ENCODE measurements at regions not wholly inside any gene's neighbourhood (a gene's known extent, or its start where the extent isn't known, plus 50 kb on each side); places are given as distances from the start of the nearest gene placed in this dataset.

DNA sequence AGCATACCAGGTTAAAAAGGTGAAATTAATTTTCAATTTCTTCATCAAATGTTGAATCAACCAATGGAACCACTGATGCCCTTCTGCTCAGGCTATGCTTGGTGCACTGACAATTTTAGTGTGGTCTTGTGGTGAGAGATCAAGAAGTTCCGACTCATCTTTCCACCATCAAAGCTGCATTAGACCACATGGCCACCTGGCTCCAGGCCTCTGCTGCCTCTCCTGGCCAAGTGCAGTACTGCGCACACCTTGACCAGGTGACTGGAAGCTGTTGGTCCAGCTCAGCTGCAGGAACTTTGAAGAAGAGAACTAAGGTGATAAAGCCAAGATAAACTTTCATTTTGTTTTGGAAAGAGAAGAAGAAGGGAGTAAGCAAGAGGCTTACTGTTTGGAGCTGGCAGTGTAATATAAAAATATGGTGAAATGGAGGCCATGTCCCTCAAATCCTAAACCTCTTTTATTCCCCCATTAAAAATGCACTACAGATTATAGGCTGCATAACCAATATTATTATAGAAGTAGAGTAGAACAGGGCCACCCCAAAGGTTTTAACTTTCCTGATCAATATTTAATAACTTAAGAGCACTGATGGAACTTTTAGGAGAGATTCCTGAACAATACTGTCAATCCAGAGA lies 315.5 kb upstream of the C9orf72 start:
- no peak for DNase-seq (ENCODE audit: low read depth)

DNA sequence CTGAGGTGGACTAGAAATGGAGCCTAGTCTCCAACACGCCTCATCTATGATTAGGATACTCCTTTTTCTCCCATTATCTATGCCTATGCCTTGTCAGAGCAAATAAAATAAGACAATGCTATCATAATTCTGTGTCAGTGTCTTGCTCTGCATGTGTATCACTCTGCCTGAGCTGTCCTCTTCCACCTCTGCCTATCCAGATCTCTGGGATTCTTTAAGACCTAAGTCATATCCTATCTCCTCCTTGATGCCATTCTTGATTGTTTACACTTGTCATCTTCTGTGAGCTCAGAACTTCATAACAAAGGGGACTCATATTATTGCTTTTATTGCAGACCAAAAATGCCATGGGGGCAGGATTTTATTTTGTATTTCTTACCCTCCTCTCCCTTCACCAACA lies 351.2 kb upstream of the C9orf72 start:
- DNase-seq (ENCODE audit: low read depth): peak; percentile 1

DNA sequence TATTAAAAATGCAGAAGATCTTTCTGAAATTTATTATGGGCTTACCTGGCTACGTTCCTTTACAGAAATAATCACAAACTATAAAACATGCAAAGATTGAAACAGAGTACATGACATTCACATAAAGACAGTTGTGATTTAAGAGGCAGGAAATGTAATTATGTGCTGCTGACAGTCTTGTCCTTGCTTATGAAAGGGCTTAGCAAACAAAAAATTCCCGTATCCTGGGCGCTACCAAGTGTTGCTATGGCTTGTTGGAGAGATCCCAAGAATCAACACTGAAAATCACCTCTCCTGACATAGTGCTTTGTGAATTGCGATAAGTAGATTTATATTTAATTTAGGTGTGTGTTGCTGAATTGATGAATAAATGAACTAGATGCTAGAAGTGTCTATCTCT lies 352.5 kb upstream of the C9orf72 start:
- DNase-seq (ENCODE audit: low read depth): no peak

DNA sequence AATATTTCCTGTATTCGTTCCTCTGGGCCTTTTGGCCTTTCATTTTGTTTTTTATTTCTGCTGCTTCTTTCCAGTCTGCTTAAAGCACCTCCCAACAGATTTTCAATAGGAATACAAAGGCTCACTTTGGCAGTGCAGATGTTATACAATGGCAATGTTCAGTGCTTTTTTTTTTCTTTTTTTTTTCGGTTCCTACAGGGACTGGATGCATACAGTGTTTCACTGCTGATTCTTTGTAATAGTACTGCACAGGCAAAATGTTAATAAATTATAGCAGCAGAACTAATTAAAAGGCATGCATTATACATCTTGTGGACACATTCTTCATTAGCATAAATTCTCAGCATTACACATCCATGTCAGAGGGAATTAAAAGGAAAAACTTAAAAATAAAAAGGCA lies 356.6 kb upstream of the C9orf72 start:
- DNase-seq (ENCODE audit: low read depth): no peak

DNA sequence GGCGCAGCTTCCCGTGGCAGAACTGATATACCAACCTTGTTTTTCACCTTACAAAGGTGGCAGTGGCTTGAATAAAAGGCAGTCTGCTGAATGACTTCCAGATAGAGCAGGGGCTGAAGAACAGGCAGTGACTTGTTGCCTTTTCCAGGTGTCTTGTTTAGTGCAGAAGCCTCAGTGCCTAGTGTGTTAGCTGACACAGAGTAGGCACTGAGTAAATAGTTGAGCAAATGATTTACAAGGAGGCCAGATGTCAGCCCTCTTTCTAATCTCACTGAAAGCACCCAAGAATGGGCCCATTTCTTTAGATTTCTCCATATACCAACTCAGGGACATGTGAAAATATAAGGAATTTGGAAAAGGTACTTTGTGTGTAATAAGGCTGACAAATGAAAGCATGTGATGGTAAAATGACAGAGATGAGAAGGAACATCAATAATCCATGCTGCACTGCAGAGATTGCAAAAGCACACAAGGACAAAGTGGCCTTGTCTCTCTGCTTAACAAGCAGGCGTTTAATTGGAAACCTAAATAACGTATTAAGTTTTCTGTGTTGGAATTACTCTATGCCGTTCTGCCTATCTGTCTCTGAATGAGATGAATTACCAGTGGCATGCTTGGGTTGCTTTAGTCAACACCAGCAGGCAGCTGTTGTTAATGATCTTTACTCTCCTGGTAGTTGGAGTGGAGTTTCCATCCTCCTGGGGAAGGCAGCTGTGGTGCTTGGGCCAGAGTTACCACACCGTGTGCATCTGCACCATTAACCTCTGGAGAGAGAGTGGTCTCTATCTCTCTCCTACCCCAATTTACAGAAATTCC lies 360.1 kb upstream of the C9orf72 start:
- DNase-seq (ENCODE audit: low read depth): no peak

DNA sequence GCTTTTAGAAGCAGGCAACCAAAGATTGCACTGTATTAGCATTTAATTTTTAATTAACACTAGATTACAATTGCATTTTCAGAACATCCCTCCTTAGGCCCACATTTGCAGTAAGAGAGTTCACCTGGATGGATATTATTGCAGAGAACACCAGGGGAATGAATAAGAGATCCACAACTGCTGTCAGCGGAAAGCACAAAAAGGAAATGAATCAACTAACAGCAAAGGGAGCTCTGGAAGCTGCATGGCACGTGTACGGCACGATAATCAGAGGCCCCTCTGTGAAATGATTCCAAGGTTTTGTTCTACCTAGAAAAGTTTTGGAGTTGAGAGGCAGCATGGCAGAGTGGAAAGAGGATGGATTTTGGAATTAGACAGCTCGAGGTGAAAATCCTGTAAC lies 361.2 kb upstream of the C9orf72 start:
- no peak for DNase-seq (ENCODE audit: low read depth)

DNA sequence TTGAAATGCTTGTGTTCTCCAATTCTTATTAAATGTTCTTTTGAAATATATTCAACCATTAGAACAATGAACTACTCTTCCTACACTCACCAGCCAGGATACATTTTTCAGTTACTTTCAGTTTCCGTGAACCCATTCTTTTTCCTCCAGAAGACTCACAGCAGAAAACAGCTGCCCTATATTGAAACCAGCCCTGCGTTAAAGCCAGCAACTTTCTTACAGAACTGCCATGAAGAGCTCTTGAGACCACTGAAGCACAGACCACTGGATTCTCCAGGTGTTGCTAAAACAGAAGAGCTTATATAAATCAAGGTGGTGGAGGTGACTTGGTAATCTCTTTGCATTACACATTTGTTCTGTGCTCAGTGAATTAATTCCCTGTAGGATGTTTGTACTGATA lies 365.9 kb upstream of the C9orf72 start:
- no peak for DNase-seq (ENCODE audit: low read depth)

DNA sequence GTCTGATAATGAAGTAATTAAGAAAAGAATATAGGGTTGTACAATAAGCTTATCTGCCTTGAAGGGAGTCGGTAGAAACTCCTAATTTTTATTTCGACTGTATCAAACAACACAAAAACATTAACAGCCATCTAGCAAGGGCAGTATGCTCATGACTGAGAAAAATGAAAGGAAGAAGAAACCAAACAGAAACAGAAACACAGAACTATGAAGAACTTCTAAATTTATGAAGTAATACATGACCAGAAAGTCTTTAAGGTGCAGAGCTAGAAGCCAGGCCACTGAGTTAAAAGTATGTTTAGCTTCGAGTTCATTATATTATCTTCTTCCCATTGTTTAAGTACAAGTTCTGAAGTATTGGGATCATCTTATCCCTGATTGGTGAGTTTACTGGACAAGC lies 367.3 kb upstream of the C9orf72 start:
- DNase-seq (ENCODE audit: low read depth): no peak

DNA sequence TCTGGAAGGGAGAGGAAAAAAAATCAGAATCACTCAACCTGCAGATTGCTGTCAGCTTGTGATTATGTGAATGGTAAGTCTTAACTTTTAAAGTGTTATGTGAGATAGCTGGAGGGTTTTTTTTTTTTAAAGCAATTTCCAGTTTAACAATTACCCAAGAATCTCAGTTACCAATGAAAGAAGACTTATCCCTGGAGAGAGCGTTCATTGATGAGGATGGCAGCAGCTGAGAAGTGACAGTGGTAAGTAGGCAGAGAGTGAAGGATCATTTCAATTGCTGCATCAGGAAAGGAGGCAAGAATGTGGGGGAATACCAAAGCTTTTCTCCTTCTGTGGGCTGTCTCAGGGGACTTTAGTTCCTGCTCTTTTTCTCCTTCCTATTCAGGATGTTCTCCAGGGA lies 370.2 kb upstream of the C9orf72 start:
- DNase-seq (ENCODE audit: low read depth): no peak

DNA sequence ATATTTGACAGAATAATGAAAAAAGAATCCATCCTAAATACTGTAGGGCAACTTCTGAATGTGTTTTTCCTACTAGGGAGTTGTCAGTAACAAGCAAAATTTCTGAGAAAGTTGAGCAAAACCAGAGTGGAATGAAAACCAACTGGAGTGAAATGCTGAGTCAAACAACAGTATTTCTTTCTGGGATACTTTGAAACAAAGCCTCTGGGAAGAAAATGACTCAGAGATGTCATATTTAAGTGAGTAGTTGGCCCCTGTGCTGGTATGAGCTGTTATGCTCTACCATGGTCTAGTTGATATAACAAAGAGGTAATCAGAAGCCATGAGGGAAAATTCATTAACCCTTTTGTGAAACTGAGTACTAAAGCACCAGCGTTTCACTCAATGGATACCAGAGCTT lies 372.1 kb upstream of the C9orf72 start:
- DNase-seq (ENCODE audit: low read depth): peak; percentile 14

DNA sequence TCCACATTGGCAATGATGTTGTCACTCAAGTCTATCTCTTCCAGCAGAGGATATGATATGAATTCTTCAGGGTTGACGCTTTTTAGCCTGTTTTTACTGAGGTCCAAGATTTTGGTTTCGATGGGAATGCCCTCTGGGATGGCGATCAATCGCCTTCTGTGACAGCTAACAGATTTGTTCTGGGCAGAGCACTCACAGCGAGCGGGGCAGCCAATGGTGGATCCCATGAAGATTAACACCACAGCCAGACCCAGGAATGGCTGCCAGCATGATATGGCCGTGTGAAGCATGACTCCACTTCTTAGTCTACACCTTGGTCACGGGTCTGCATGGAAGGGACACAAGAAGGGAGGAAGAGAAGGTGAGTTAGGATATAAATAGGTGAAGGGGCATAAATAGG lies 377.1 kb upstream of the C9orf72 start:
- no peak for DNase-seq (ENCODE audit: low read depth)

DNA sequence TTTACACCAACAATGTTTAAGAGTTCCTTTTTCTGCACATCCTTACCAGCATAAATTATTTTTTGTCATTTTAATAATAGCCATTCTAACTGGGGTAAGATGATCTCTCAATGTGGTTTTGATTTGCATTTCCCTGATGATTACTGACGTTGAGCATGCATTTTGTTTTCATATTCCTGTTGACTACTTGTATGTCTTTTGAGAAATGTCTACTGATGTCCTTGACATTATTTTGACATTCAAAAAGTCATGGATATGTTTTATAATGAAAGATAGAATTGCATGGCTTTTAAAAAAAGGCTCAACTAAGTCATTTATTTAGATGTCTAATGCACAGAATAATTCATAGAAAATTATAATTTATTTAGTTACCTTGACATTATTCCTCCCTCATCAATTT lies 381.6 kb upstream of the C9orf72 start:
- DNase-seq (ENCODE audit: low read depth): no peak

DNA sequence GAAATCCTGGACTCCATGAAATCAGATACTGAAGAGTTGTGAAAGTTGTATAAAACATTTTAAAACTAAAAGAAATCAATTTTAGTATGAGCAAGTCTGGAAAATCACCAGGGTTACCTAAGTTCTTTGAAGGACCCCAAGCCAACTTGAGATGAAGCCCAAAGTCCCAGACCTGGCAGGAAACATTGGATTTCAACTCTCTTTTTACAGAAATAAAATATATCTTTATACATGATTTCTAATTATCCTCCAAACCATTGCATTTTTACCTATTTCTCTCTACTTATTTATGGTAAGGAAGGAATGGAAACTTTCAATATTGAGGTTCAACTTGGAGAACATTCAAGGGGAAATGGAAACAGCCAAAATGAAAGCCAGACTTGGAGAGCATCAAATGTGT lies 390.6 kb upstream of the C9orf72 start:
- no peak for DNase-seq (ENCODE audit: low read depth)

DNA sequence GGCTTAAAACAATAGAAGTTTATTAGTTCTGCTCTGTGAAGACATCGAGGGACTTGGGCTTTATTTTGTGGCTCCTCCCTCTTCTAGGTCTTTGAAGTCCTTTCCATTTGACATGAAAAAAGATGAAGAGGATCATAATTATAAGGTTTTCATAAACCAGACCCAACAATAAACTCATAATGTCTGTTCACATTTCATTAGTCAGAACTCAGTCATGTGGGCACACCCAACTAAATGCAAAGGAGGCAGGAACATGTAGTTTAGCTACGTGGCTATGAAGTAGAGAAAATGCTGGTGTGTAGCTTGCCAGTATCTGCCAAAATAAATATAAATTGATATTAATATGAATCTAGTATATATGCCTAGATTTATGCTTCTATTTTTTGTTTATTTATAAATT lies 393.9 kb upstream of the C9orf72 start:
- no peak for DNase-seq (ENCODE audit: low read depth)

DNA sequence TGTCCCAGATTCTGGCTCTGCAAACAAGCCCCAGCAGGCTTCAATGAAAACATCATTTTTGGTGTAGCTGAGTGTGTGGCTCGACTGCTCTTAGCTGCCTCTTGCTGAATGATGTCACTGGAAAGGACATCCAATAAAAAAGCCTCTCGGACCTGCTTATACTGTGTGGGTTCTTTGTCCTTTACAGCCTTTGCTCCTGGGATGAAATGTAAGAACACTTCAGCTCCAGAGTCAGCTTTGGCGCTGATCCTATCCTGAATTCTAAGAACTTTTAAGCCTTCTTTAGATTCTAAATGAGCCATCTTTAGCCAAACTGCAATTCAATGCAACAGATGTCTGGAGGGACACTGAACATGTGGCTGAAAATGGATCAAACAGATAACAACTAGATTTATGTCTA lies 404.6 kb upstream of the C9orf72 start:
- no peak for DNase-seq (ENCODE audit: low read depth)

DNA sequence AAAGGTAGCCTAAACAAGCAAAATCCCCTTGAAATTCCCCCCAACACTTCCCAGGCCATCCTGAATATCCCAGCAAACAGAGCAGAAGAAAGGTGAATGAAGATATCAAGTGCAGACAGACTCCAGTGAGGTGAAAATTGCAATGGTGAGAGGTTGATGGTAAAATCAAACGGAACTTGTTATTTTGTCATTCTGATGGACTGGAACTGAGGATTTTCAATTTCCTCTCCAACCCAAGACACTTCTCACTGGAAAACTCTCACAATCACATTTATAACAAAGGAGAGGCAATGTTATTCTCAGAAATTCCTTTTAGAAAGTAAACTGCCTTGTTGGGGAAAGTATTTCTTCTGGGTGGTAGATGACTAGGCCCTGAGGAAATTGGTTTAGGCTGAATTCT lies 412.4 kb upstream of the C9orf72 start:
- no peak for DNase-seq (ENCODE audit: low read depth)

DNA sequence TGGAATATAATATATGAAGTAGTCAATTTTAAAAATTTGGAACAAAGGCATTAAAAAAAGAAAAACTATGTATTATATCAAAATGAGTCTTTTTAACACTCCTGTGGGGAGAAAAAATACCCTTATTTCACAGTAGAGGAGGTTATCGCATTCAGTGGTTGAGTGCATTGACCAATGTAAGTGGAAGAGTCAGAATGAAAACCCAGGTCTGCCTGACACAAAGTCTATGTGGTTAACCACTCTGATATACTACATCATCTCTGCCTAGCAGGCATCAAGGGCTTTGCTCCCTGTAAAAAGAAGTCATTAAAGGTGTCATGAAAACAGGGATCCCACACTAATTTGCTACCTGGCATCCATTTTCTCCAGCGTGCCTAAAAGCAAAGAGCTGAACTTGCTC lies 417.2 kb upstream of the C9orf72 start:
- no peak for DNase-seq (ENCODE audit: low read depth)

DNA sequence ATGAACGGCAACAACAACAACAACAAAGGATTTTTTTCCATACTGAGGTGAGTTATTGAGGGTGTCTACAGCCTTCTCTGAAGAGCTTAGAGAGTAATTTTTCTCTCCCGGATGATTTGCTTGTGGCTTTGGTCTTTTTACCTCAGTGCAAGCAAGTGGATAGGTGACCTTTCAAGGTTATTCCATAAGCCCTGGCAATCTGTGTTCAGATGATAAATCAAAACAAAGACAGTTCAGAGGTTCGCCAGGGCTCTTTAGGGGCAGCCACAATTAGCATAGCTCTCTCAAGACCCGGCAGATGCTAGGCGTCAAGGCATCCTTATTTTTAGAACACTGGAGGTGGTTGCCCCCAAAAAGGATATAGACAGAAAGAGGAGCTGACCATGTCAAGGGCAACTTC lies 417.9 kb upstream of the C9orf72 start:
- no peak for DNase-seq (ENCODE audit: low read depth)

DNA sequence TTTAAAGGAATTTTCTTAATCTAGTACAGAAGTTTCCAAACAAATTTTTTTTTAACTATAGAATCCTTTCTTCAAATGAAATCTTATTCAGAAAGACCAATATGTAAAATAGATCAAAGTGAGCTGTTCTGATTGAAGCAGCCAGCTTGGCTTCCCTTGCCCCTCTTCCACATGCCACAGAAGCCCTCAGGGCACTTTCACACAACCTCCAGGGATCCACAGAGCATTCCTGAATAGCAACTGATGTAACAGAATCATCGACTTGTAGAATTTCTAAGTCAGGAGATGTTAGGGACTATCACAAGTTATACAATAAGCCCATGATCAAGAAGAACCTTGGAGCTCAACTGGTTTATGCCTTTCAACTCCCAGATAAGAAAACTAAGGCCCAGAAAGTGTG lies 427.8 kb upstream of the C9orf72 start:
- no peak for DNase-seq (ENCODE audit: low read depth)

DNA sequence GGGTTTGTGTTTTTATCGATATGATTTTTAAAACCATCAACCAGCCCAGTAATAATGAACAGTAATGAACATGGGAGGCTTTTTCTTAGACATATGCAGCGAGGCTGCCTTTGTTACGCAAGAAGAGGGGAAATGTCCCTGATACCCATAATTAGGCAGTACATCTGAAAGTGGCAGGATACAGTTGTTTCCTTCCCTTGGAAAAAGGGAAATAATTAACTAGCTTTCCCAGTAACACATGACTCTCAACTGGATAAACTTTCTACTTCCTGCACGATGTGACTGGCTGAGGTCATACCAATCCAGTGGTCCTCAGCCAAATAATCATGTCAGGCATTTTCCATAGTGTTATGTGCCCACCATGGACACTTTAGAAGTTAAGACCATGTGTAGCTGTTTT lies 431.6 kb upstream of the C9orf72 start:
- no peak for DNase-seq (ENCODE audit: low read depth)

DNA sequence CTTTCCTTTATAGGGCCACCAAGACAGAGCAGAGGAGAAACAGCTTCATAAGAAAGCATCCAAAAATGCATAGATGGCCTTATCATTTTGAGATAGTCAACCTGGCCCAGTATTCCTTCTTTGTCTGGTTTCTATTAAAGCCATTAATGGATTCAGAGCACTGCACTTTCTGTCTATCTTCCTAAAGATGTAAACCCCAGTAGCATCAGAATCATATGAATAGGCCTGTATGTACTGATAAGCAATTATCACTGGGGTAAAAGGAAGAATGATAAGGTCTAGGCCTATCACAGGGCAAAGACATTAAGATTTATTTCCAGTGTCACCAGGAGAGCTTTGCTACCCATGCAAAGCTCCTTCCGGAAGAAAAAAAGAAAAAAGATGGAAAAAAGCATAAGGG lies 432.5 kb upstream of the C9orf72 start:
- DNase-seq (ENCODE audit: low read depth): no peak

DNA sequence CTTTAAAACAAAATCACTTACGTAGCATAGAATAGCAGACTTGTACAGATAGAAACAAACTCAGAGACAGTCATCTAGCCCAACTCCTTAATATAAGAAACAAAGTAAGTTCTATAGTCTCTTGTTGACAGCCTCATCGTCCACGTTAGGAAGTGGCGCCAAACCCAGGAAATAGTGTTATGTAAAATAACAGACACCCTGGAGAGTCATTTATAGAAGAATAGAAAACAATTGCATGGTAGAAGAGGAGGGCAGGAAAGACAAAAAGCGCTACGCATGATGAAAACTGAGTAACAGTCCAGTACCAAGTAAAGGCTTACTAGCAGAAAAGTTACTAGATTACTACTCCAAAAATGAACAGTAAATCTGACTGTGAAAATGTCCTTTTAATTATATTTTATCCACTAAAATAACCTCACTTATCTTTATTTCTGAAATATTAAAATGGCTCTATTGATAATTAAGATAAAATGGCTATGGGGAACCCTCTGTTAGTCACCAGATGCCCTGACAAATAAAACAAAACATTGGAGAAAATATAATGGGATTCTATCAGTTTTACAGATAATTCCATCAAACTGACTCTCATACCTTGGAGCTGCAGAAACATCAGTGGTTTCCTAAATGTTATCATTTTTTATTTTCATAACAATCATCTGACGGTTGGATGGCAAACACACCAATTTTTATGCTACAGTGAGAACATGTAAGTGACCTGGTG lies 434.0 kb upstream of the C9orf72 start:
- DNase-seq (ENCODE audit: low read depth): no peak

DNA sequence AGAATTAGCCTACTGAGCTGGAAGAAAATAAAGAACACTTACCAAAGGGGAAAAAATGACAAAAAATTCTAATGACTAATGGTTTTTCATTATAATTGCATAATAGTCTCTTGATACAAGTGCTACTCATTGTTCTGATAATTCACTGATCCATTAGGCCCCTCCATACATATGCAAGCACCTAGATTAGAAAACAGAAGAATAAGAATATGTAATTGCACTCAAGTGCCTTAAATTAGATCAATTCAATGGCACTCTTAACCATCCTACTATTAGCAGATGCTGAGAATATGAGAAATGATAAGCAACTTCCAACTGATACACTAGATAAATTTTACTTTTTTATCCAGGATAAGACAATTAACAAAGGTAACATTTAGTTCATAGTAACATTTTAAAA lies 440.9 kb upstream of the C9orf72 start:
- no peak for DNase-seq (ENCODE audit: low read depth)
